ENCODE measurements at regions not wholly inside any gene's neighbourhood (a gene's known extent, or its start where the extent isn't known, plus 50 kb on each side); places are given as distances from the start of the nearest gene placed in this dataset.

GRCh38 chr3:118102737-118103136 lies 931.9 kb downstream of the IGSF11 start:
- H3K4me1 ChIP-seq (ENCODE audit: control insufficient read depth in 2 of 2, insufficient read depth in 2 of 2, low read length in 1 of 2), result no peaks in the 10 kb centered on the region
- no peak overlapping the region for H3K4me3 ChIP-seq (ENCODE audit: low read depth in 1 of 2, low read length in 2 of 2)
- H3K36me3 ChIP-seq (ENCODE audit: control insufficient read depth in 2 of 2, insufficient read depth in 2 of 2, low read length in 1 of 2), result no peaks in the 10 kb centered on the region
- H3K27me3 ChIP-seq (ENCODE audit: control insufficient read depth in 1 of 2, insufficient read depth in 2 of 2, low read length in 2 of 2), result no peaks in the 10 kb centered on the region
- no peak overlapping the region for H3K27ac ChIP-seq (ENCODE audit: low read depth in 2 of 2, low read length in 1 of 2)
- H3K9me3 ChIP-seq (ENCODE audit: control insufficient read depth in 2 of 2, insufficient read depth in 1 of 2, low read depth in 1 of 2, low read length in 1 of 2), result no peaks in the 10 kb centered on the region
- WGBS, 2 donors, result 68 to 81% methylated on average over 2 of the region's 2 CpGs

GRCh38 chr3:118108201-118108600 lies 926.4 kb downstream of the IGSF11 start:
- Histone ChIP-seq H3K36me3 (ENCODE audit: control insufficient read depth in 2 of 2, insufficient read depth in 2 of 2, low read length in 1 of 2) (no peaks in the 10 kb centered on the region), H3K27ac (ENCODE audit: low read depth in 2 of 2, low read length in 1 of 2) (no peak overlapping the region), H3K9me3 (ENCODE audit: control insufficient read depth in 2 of 2, insufficient read depth in 1 of 2, low read depth in 1 of 2, low read length in 1 of 2) (no peaks in the 10 kb centered on the region), H3K4me1 (ENCODE audit: control insufficient read depth in 2 of 2, insufficient read depth in 2 of 2, low read length in 1 of 2) (no peaks in the 10 kb centered on the region), H3K27me3 (ENCODE audit: control insufficient read depth in 1 of 2, insufficient read depth in 2 of 2, low read length in 2 of 2) (no peaks in the 10 kb centered on the region), H3K4me3 (ENCODE audit: low read depth in 1 of 2, low read length in 2 of 2) (no peak overlapping the region)
- WGBS, 2 donors, result 56 to 64% methylated on average over 2 of the region's 2 CpGs

- no peaks in the 10 kb centered on the region for H3K9me3 ChIP-seq (ENCODE audit: control insufficient read depth in 2 of 2, insufficient read depth in 1 of 2, low read depth in 1 of 2, low read length in 1 of 2)
Measured at GRCh38 chr3:118108769-118109168, 925.9 kb downstream of the IGSF11 start.

GRCh38 chr3:118110211-118110610 lies 924.4 kb downstream of the IGSF11 start:
- Histone ChIP-seq H3K4me1 (ENCODE audit: control insufficient read depth in 2 of 2, insufficient read depth in 2 of 2, low read length in 1 of 2) (no peaks in the 10 kb centered on the region), H3K4me3 (ENCODE audit: low read depth in 1 of 2, low read length in 2 of 2) (no peak overlapping the region), H3K36me3 (ENCODE audit: control insufficient read depth in 2 of 2, insufficient read depth in 2 of 2, low read length in 1 of 2) (no peaks in the 10 kb centered on the region), H3K27me3 (ENCODE audit: control insufficient read depth in 1 of 2, insufficient read depth in 2 of 2, low read length in 2 of 2) (no peaks in the 10 kb centered on the region), H3K9me3 (ENCODE audit: control insufficient read depth in 2 of 2, insufficient read depth in 1 of 2, low read depth in 1 of 2, low read length in 1 of 2) (no peaks in the 10 kb centered on the region), H3K27ac (ENCODE audit: low read depth in 2 of 2, low read length in 1 of 2) (no peak overlapping the region)
- 70 to 77% methylated on average over 6 of the region's 6 CpGs for WGBS, 2 donors

More at GRCh38 chr3:118108769-118109168, 925.9 kb downstream of the IGSF11 start:
- H3K36me3 ChIP-seq (ENCODE audit: control insufficient read depth in 2 of 2, insufficient read depth in 2 of 2, low read length in 1 of 2), result no peaks in the 10 kb centered on the region
- no peak overlapping the region for H3K27ac ChIP-seq (ENCODE audit: low read depth in 2 of 2, low read length in 1 of 2)
- H3K4me3 ChIP-seq (ENCODE audit: low read depth in 1 of 2, low read length in 2 of 2), result no peak overlapping the region
- 53 to 65% methylated on average over 2 of the region's 2 CpGs for WGBS, 2 donors
- no peaks in the 10 kb centered on the region for H3K4me1 ChIP-seq (ENCODE audit: control insufficient read depth in 2 of 2, insufficient read depth in 2 of 2, low read length in 1 of 2)
- no peaks in the 10 kb centered on the region for H3K27me3 ChIP-seq (ENCODE audit: control insufficient read depth in 1 of 2, insufficient read depth in 2 of 2, low read length in 2 of 2)

- no peaks in the 10 kb centered on the region for H3K36me3 ChIP-seq (ENCODE audit: control insufficient read depth in 2 of 2, insufficient read depth in 2 of 2, low read length in 1 of 2)
- no peaks in the 10 kb centered on the region for H3K9me3 ChIP-seq (ENCODE audit: control insufficient read depth in 2 of 2, insufficient read depth in 1 of 2, low read depth in 1 of 2, low read length in 1 of 2)
- no peak overlapping the region for H3K27ac ChIP-seq (ENCODE audit: low read depth in 2 of 2, low read length in 1 of 2)
- no peaks in the 10 kb centered on the region for H3K4me1 ChIP-seq (ENCODE audit: control insufficient read depth in 2 of 2, insufficient read depth in 2 of 2, low read length in 1 of 2)
- H3K27me3 ChIP-seq (ENCODE audit: control insufficient read depth in 1 of 2, insufficient read depth in 2 of 2, low read length in 2 of 2), result no peaks in the 10 kb centered on the region
- no peak overlapping the region for H3K4me3 ChIP-seq (ENCODE audit: low read depth in 1 of 2, low read length in 2 of 2)
- WGBS, 2 donors, result 43 to 56% methylated on average over 3 of the region's 3 CpGs
Measured at GRCh38 chr3:118116991-118117390, 917.7 kb downstream of the IGSF11 start.

- 83 to 85% methylated on average over 2 of the region's 2 CpGs for WGBS, 2 donors
- Histone ChIP-seq H3K4me1 (ENCODE audit: control insufficient read depth in 2 of 2, insufficient read depth in 2 of 2, low read length in 1 of 2) (no peaks in the 10 kb centered on the region), H3K4me3 (ENCODE audit: low read depth in 1 of 2, low read length in 2 of 2) (no peak overlapping the region), H3K27me3 (ENCODE audit: control insufficient read depth in 1 of 2, insufficient read depth in 2 of 2, low read length in 2 of 2) (no peaks in the 10 kb centered on the region), H3K36me3 (ENCODE audit: control insufficient read depth in 2 of 2, insufficient read depth in 2 of 2, low read length in 1 of 2) (no peaks in the 10 kb centered on the region), H3K9me3 (ENCODE audit: control insufficient read depth in 2 of 2, insufficient read depth in 1 of 2, low read depth in 1 of 2, low read length in 1 of 2) (no peaks in the 10 kb centered on the region), H3K27ac (ENCODE audit: low read depth in 2 of 2, low read length in 1 of 2) (no peak overlapping the region)
Measured at GRCh38 chr3:118126751-118127150, 907.9 kb downstream of the IGSF11 start.

GRCh38 chr3:118127992-118128391 lies 906.7 kb downstream of the IGSF11 start:
- Histone ChIP-seq H3K4me1 (ENCODE audit: control insufficient read depth in 2 of 2, insufficient read depth in 2 of 2, low read length in 1 of 2) (no peaks in the 10 kb centered on the region), H3K27me3 (ENCODE audit: control insufficient read depth in 1 of 2, insufficient read depth in 2 of 2, low read length in 2 of 2) (no peaks in the 10 kb centered on the region), H3K27ac (ENCODE audit: low read depth in 2 of 2, low read length in 1 of 2) (no peak overlapping the region), H3K36me3 (ENCODE audit: control insufficient read depth in 2 of 2, insufficient read depth in 2 of 2, low read length in 1 of 2) (no peaks in the 10 kb centered on the region), H3K4me3 (ENCODE audit: low read depth in 1 of 2, low read length in 2 of 2) (no peak overlapping the region), H3K9me3 (ENCODE audit: control insufficient read depth in 2 of 2, insufficient read depth in 1 of 2, low read depth in 1 of 2, low read length in 1 of 2) (no peaks in the 10 kb centered on the region)
- 59 to 78% methylated on average over 1 of the region's 1 CpG for WGBS, 2 donors

GRCh38 chr3:118128886-118129285 lies 905.8 kb downstream of the IGSF11 start:
- Histone ChIP-seq H3K9me3 (ENCODE audit: control insufficient read depth in 2 of 2, insufficient read depth in 1 of 2, low read depth in 1 of 2, low read length in 1 of 2) (no peaks in the 10 kb centered on the region), H3K27me3 (ENCODE audit: control insufficient read depth in 1 of 2, insufficient read depth in 2 of 2, low read length in 2 of 2) (no peaks in the 10 kb centered on the region), H3K27ac (ENCODE audit: low read depth in 2 of 2, low read length in 1 of 2) (no peak overlapping the region), H3K36me3 (ENCODE audit: control insufficient read depth in 2 of 2, insufficient read depth in 2 of 2, low read length in 1 of 2) (no peaks in the 10 kb centered on the region), H3K4me3 (ENCODE audit: low read depth in 1 of 2, low read length in 2 of 2) (no peak overlapping the region), H3K4me1 (ENCODE audit: control insufficient read depth in 2 of 2, insufficient read depth in 2 of 2, low read length in 1 of 2) (no peaks in the 10 kb centered on the region)
- 14 to 16% methylated on average over 1 of the region's 1 CpG for WGBS, 2 donors

GRCh38 chr3:118137778-118138177 lies 896.9 kb downstream of the IGSF11 start:
- no peak overlapping the region for H3K4me3 ChIP-seq (ENCODE audit: low read depth in 1 of 2, low read length in 2 of 2)
- no peaks in the 10 kb centered on the region for H3K36me3 ChIP-seq (ENCODE audit: control insufficient read depth in 2 of 2, insufficient read depth in 2 of 2, low read length in 1 of 2)
- no peak overlapping the region for H3K27ac ChIP-seq (ENCODE audit: low read depth in 2 of 2, low read length in 1 of 2)
- no peaks in the 10 kb centered on the region for H3K27me3 ChIP-seq (ENCODE audit: control insufficient read depth in 1 of 2, insufficient read depth in 2 of 2, low read length in 2 of 2)
- 63% methylated on average over 2 of the region's 2 CpGs for WGBS, 2 donors
- no peaks in the 10 kb centered on the region for H3K9me3 ChIP-seq (ENCODE audit: control insufficient read depth in 2 of 2, insufficient read depth in 1 of 2, low read depth in 1 of 2, low read length in 1 of 2)
- no peaks in the 10 kb centered on the region for H3K4me1 ChIP-seq (ENCODE audit: control insufficient read depth in 2 of 2, insufficient read depth in 2 of 2, low read length in 1 of 2)

GRCh38 chr3:118144919-118145318 lies 889.7 kb downstream of the IGSF11 start:
- no peaks in the 10 kb centered on the region for H3K27me3 ChIP-seq (ENCODE audit: control insufficient read depth in 1 of 2, insufficient read depth in 2 of 2, low read length in 2 of 2)

More at GRCh38 chr3:118144919-118145318, 889.7 kb downstream of the IGSF11 start:
- Histone ChIP-seq H3K4me3 (ENCODE audit: low read depth in 1 of 2, low read length in 2 of 2) (no peak overlapping the region), H3K4me1 (ENCODE audit: control insufficient read depth in 2 of 2, insufficient read depth in 2 of 2, low read length in 1 of 2) (no peaks in the 10 kb centered on the region), H3K27ac (ENCODE audit: low read depth in 2 of 2, low read length in 1 of 2) (no peak overlapping the region), H3K9me3 (ENCODE audit: control insufficient read depth in 2 of 2, insufficient read depth in 1 of 2, low read depth in 1 of 2, low read length in 1 of 2) (peaks cover 0 to 6% of the 10 kb centered on the region in 2 donors), H3K36me3 (ENCODE audit: control insufficient read depth in 2 of 2, insufficient read depth in 2 of 2, low read length in 1 of 2) (no peaks in the 10 kb centered on the region)
- WGBS, 2 donors, result 87 to 88% methylated on average over 4 of the region's 4 CpGs

All from esophagus (tissue), 2 donors.